Activated T-cell treated with anti-CD3 and anti-CD28 coated beads, Interleukin-2, amount 50 U/mL, for 4 hours (primary cell): ENCODE measurements at regions not wholly inside any gene's neighbourhood (a gene's known extent, or its start where the extent isn't known, plus 50 kb on each side); places are given as distances from the start of the nearest gene placed in this dataset.

Experiments
- ATAC-seq, 2 donors: fragments of 200-7000 bp; cut with Tn5 transposase; one replicate each; pipeline ENCODE4 v1.10.0; 2021
- DNase-seq: peaks from one replicate; pipeline ENCODE4 v3.0.0-alpha.2; 2020
- H3K27me3 Mint-ChIP-seq: one replicate; pipeline ENCODE4 v1.8.0; 2021; ENCODE audit warnings: low read depth, mixed read lengths
- H3K36me3 Mint-ChIP-seq: one replicate; pipeline ENCODE4 v1.8.0; 2022; ENCODE audit warnings: mixed read lengths; ENCODE audit not compliant: insufficient read depth
- H3K4me1 Mint-ChIP-seq: one replicate; pipeline ENCODE4 v1.8.0; 2021; ENCODE audit warnings: low read depth, mixed read lengths
- H3K4me3 Mint-ChIP-seq: one replicate; pipeline ENCODE4 v1.8.0; 2021; ENCODE audit warnings: mild to moderate bottlenecking, moderate library complexity, mixed read lengths
- H3K9me3 Mint-ChIP-seq: one replicate; pipeline ENCODE4 v1.8.0; 2021; ENCODE audit warnings: mixed read lengths

DNA sequence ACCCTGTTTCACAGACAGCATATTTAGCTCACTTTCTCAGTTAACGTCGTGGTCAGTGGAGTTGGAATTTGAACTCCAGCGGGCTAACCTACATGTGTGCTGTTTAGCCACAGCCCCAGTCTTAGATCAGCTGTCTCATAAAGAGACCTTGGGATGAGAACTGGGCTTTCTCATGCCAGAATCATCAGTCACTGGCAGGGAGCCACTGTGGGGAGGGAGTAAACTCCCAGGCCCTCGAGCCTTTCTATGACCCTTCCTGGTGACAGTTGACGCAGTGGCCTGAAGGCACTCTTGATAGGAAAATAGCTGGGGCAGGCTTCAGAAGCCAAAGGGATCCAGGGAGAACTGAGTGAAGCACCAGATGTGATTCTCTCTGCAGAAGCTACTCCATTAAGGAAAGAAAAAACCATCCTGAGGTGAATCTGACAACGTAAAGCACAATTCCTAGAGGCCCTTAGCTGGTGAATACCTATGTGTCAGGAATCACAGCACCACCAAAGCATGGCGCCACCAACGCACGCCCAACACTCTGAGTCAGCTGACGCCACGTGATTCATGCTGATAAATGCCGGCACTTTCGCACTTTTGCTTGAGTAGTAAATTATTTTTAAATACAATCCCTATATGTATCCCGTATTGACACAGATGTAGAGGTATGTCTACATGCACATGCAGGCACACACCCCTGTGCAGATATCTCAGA, 279.6 kb upstream of the TMEM132C start:
- no peak overlapping the region for H3K4me3 Mint-ChIP-seq
- H3K36me3 Mint-ChIP-seq: no peaks in the 10 kb centered on the region
- H3K4me1 Mint-ChIP-seq: no peaks in the 10 kb centered on the region
- H3K9me3 Mint-ChIP-seq: peaks cover 6% of the 10 kb centered on the region
- no peaks in the 10 kb centered on the region for H3K27me3 Mint-ChIP-seq
- DNase-seq (no peak), ATAC-seq (no peak)

DNA sequence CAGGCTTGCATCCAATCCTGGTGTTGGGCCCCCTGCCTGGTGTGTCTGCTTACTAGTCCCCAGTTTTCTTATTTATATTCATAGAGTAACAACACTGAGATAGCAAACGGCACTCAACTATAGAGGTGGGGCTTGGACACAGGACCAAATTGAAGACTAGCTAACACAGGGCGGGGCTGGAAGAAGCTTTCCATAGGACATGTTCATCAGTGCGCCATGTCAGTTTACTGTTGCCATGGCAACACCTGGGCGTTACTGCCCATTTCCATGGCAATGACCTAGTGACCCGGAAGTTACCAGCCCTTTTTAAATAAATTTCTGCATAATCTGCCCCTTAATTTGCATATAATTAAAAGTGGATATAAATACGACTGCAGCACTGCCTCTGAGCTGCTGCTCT, 275.5 kb upstream of the TMEM132C start:
- H3K9me3 Mint-ChIP-seq: peaks cover 12% of the 10 kb centered on the region
- no peak for DNase-seq
- H3K36me3 Mint-ChIP-seq: no peaks in the 10 kb centered on the region
- H3K4me3 Mint-ChIP-seq: no peak overlapping the region
- H3K27me3 Mint-ChIP-seq: no peaks in the 10 kb centered on the region
- H3K4me1 Mint-ChIP-seq: no peaks in the 10 kb centered on the region
- no peak for ATAC-seq

DNA sequence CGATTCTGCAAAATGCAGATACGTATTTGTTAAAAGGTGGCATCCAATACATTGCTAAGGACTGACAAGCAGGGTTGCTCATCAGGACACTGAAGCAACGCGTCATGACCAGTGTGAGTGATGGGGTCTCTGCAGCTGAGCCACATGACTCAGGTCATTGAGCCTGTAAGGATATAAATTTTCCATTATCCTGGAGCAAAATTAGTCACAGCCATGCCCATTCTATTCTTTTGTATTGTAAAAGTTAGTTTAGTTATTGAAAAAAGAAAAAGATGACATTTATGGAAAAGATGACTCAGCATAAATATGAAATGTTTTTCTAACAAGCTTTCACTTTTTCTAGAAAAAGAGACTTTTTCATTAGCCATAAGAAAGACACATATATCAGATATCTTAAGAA, 268.0 kb upstream of the TMEM132C start:
- ATAC-seq (no peak), DNase-seq (no peak)
- H3K4me3 Mint-ChIP-seq: no peak overlapping the region
- no peaks in the 10 kb centered on the region for H3K36me3 Mint-ChIP-seq
- peaks cover 10% of the 10 kb centered on the region for H3K9me3 Mint-ChIP-seq
- H3K4me1 Mint-ChIP-seq: no peaks in the 10 kb centered on the region
- no peaks in the 10 kb centered on the region for H3K27me3 Mint-ChIP-seq

DNA sequence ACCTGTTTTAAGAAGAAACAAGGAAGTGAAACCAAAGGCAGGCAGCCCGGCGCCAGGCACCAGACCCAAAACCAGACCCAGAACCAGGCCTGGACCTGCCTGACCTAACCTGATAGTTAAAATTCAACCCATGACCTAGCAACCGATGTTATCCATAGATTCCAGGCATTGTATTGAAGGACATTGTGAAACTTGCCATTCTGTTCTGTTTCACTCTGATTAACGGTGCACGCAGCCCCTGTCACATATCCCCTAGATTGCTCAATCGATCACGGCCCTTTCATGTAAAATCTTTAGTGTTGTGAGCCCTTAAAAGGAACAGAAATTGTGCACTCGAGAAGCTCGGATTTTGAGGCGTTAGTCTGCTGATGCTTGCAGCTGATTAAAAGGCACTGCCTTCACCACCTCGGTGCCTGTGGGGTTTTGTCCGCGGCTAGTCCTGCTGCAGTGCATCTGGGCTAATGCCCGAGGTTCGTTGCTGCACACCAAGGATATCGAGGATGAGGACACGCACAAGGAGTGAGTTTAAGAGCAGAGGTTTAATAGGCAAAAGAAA, 262.5 kb upstream of the TMEM132C start:
- no peak for DNase-seq
- H3K4me3 Mint-ChIP-seq: no peak overlapping the region
- H3K9me3 Mint-ChIP-seq: peaks cover 18% of the 10 kb centered on the region
- H3K4me1 Mint-ChIP-seq: no peaks in the 10 kb centered on the region
- H3K27me3 Mint-ChIP-seq: no peaks in the 10 kb centered on the region
- no peaks in the 10 kb centered on the region for H3K36me3 Mint-ChIP-seq
- no peak for ATAC-seq

DNA sequence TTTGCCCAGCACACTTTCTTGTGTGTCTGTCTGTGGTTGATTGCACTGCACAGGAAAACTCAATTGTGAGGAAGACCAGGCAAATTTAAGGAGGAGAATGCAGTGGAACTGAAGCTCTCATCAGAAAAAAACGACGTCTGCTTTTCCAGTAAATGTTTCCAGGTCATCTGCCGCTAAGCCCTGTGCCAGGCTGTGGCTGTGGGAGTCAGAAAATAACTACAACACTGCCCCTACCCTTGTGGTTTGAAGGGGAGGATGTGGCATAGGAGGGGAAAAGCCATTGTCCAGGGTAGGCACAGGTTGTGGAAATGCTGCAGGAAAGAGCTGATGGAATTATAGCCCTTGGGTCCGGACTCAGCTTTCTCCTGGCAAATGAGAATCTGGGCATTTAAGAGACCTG, 259.7 kb upstream of the TMEM132C start:
- H3K27me3 Mint-ChIP-seq: no peaks in the 10 kb centered on the region
- DNase-seq (no peak), ATAC-seq (no peak)
- no peaks in the 10 kb centered on the region for H3K36me3 Mint-ChIP-seq
- no peak overlapping the region for H3K4me3 Mint-ChIP-seq
- peaks cover 18% of the 10 kb centered on the region for H3K9me3 Mint-ChIP-seq
- H3K4me1 Mint-ChIP-seq: no peaks in the 10 kb centered on the region

DNA sequence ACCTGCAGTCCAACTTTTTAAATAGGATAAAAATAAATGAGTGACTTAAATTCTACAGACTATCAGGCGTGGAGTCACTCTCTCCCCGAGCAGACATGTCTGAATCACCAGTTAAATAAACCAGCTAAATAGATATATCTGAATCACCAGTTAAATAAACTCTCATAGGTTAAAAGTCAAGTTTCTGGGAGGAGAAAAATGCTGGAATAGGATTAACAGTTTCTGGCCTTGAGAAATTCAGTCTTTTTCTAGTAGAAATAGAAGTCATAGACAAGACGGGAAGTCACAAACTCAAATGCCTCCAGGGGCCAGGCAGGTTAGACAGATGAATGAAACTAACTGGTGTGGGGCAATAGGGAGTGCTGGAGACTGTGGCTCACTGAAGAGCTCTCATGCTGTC, 258.6 kb upstream of the TMEM132C start:
- no peak for ATAC-seq
- Mint-ChIP-seq H3K36me3 (no peaks in the 10 kb centered on the region), H3K9me3 (peaks cover 18% of the 10 kb centered on the region), H3K4me1 (no peaks in the 10 kb centered on the region), H3K27me3 (no peaks in the 10 kb centered on the region), H3K4me3 (no peak overlapping the region)
- DNase-seq: no peak

DNA sequence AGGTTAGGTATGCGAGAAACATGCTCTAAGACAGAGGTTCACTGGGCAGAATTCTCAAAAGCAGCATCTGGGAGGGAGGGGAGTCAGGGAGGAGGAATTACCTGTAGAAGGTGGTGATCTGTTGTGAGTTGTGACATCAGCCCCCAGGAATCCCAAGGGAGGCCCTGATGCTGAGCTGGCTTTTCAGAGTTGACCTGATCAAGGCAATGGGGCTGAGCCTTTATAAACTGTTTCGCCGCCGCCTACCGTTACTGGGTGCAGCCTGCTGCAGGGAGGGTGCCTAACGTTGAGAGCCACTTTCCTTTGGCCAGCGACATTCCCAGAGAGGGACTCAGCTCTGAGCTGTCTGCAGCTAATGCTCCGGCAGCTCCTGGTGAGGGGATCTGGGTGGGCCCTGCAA, 257.9 kb upstream of the TMEM132C start:
- DNase-seq (no peak), ATAC-seq (no peak)
- Mint-ChIP-seq H3K9me3 (peaks cover 15% of the 10 kb centered on the region), H3K4me3 (no peak overlapping the region), H3K27me3 (no peaks in the 10 kb centered on the region), H3K36me3 (no peaks in the 10 kb centered on the region), H3K4me1 (no peaks in the 10 kb centered on the region)

DNA sequence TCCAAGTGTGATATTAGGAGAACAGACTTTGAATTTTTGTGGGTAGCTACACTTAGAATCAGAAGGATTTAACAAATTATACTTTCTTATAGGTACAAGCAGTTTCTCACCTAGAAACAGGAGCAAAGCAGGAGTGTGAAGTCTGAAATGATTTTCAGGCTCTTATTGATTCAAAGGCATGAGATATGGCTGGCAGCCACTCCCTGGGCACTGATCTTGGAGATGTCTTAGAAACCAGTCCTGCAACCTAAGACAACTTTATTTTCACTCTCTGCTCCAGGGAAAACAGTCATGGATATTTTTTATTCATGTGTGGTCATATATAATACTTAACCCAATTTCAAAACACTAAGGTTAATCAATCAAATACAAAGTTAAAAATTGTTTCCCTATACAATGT, 254.9 kb upstream of the TMEM132C start:
- Mint-ChIP-seq H3K4me3 (no peak overlapping the region), H3K27me3 (no peaks in the 10 kb centered on the region), H3K36me3 (no peaks in the 10 kb centered on the region), H3K4me1 (no peaks in the 10 kb centered on the region), H3K9me3 (peaks cover 5% of the 10 kb centered on the region)
- DNase-seq: no peak
- ATAC-seq: no peak

DNA sequence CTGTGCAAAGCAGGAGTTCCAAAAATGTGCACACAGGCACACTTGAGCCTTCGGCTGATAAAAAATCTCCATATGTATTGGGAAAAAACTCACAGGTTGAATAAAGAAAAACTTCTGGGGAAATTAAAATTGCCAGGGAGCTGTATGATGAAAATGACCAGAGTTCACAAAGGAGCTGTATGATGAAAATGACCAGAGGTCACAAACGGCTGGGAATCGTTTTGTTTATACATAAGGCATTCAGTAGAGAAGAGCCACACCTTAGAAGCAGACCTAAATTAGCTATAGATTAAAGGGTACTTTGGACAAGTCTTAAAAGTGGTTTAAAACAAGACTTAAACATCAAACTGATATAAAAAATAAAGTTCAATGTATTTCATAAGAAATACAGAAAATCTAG, 251.7 kb upstream of the TMEM132C start:
- peaks cover 6% of the 10 kb centered on the region for H3K9me3 Mint-ChIP-seq
- H3K36me3 Mint-ChIP-seq: no peaks in the 10 kb centered on the region
- DNase-seq: no peak
- no peak for ATAC-seq
- H3K27me3 Mint-ChIP-seq: no peaks in the 10 kb centered on the region
- no peak overlapping the region for H3K4me3 Mint-ChIP-seq
- no peaks in the 10 kb centered on the region for H3K4me1 Mint-ChIP-seq

DNA sequence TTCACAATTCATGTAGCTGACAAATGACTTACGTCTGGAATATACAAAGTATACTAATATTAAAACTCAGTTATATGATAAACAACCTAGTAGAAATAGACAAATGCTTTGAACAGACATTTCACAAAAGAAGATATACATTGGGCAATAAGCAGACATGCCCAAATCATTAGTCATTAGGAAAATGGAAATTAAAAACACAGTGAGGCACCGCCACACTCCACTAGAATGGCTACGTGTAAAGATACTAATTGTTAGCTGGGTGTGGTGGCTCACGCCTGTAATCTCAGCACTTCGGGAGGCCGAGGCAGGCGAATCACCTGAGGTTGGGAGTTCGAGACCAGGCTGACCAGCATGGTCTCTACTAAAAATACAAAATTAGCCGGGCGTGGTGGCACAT, 248.9 kb upstream of the TMEM132C start:
- ATAC-seq (no peak), DNase-seq (no peak)
- Mint-ChIP-seq H3K9me3 (peaks cover 9% of the 10 kb centered on the region), H3K36me3 (no peaks in the 10 kb centered on the region), H3K27me3 (no peaks in the 10 kb centered on the region), H3K4me1 (no peaks in the 10 kb centered on the region), H3K4me3 (no peak overlapping the region)

DNA sequence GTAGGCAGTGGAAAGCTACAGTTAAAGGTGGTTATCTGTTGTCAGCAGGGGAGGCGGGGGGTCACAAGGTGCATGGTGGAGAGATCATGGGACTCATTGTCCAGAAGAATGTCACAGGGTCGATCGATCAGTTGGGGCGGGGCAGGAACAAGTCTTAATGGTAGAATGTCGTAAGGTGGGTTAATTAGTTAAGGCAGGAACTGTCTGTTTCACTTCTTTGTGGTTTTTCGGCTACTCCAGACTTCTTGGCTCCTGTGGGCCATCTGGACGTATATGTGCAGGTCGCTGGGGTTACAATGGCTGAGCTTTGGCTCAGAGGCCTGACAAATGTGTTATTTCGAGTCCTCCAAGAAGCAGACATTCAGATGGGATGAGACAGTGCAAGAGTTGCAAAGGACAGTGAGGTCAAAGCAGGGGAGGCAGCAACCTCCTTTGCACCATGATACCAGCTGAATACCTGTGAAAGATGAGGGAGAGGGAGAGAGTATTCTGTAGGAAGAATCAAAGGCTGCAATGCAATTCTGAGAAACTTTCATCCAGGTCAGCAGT, 246.9 kb upstream of the TMEM132C start:
- Mint-ChIP-seq H3K4me3 (no peak overlapping the region), H3K27me3 (no peaks in the 10 kb centered on the region), H3K4me1 (no peaks in the 10 kb centered on the region), H3K36me3 (no peaks in the 10 kb centered on the region), H3K9me3 (peaks cover 9% of the 10 kb centered on the region)
- ATAC-seq (no peak), DNase-seq (no peak)

DNA sequence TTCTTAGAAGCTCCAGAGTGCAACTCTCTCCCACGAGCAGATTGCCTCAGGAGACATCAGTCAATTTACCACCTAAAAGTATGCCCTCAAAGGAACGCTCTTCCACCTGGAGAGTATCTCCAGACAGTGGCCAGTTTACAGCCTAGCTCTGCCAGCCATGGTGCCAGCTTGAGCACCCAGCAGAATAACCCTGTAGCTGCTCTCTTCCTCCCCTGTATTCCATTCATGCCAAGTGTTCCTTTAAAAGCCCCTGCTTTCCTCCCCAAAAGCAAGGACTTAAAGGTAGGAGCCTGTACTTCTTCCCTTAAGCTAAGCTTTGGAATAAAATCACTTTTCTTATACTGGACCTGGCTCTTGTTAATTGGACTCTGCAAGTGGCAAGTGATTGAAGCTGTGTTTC, 245.4 kb upstream of the TMEM132C start:
- Mint-ChIP-seq H3K4me3 (no peak overlapping the region), H3K9me3 (peaks cover 9% of the 10 kb centered on the region), H3K4me1 (no peaks in the 10 kb centered on the region)

DNA sequence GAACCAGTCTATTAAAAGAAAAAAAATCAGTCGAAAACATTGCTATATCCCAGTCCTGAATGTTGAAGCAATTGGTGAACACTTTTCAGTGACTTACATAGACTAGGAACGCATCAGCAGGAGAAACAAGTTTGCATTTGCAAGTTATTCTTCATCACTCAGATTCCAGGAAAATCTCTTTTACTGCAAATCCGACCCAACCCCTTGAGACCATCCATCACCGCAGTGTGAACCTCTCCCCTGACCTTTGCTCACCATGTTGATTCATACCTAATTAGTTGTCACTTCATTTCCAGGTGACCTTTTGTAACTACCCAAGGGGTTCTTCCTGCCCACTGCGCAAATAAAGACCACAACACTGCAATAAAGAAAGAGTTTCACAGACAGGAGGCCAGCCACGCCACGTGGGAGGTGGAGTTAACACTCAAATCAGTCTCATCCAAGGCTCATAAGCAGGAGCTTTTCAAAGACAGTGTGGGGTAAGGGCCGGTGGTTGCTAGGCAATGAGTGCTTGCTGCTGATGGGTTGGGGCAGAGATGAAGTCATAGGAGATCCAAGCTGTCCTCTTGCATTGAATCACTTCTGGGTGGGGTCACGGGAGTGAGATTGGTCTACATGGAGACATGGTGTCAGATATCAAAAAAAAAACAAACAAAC, 241.3 kb upstream of the TMEM132C start:
- Mint-ChIP-seq H3K9me3 (peaks cover 6% of the 10 kb centered on the region), H3K36me3 (no peaks in the 10 kb centered on the region), H3K4me1 (no peaks in the 10 kb centered on the region), H3K4me3 (no peak overlapping the region), H3K27me3 (no peaks in the 10 kb centered on the region)
- no peak for ATAC-seq
- no peak for DNase-seq

More for the DNA sequence above, 245.4 kb upstream of the TMEM132C start:
- Mint-ChIP-seq H3K36me3 (no peaks in the 10 kb centered on the region), H3K27me3 (no peaks in the 10 kb centered on the region)
- ATAC-seq (no peak), DNase-seq (no peak)

DNA sequence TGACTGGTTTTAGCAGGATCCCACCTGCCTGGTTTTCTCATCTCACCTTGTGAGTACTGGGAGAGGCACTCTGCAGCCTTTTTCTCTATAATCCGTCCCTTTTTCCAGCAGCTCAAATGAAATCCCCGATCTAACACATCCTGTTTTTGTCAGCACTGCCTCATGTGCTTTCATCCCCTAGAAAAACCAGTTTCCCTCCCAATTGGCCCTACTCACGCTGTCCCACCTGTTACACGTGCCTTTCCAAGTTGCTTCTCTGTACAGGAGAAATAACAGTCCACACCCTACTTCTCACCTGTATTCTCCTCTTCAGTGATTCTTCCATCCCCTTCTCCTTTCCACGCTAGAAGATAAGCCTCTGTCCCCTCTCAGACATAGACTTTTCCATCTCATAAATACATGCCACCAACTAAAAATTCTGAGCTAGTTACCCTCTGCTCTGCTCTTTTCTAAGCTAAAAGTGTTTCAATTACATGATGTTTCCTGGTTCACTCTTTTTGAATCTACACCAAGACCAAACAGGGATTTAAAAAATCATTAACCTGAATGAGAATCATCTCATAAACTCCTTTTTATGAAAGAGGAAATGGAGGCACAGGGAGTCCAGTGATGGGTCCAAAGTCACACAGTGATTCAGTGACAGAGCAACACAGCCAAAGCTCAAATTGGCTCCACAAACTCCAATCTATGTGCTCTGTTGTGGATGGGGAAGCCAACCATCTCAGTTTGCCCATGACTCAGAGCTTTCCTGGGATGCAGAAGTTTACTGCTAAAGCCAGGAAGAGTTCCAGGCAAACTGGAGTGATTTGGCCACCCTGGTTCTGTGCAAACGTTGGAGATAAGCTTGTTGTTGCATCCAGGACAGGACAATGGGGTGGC, 240.0 kb upstream of the TMEM132C start:
- no peaks in the 10 kb centered on the region for H3K27me3 Mint-ChIP-seq
- H3K36me3 Mint-ChIP-seq: no peaks in the 10 kb centered on the region
- H3K4me3 Mint-ChIP-seq: no peak overlapping the region
- ATAC-seq: no peak
- peaks cover 6% of the 10 kb centered on the region for H3K9me3 Mint-ChIP-seq
- no peaks in the 10 kb centered on the region for H3K4me1 Mint-ChIP-seq
- no peak for DNase-seq
